ENCODE measurements at regions not wholly inside any gene's neighbourhood (a gene's known extent, or its start where the extent isn't known, plus 50 kb on each side); places are given as distances from the start of the nearest gene placed in this dataset.
A peak's percentile ranks its signal among the peaks of the same experiment; 100 is the strongest.

DNA sequence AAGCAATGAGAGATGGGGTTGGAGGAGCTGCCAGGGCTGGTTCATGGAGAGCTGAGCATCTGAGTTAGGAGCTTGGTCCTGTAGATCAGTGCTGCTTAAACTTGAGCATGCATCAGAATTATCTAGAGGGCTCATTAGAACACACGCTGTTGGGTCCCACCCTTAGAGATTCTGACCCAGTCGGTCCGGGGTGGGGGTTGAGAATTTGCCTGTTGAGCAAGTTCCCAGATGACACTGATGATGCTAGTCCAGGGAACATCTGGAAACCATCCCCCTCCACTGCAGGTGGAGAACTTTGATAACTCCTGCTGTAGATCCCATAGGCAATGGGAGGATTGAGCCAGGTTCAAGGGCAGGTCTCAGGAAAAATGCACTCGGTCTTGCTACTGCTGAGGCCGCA lies 158.0 kb upstream of the KLF4 start:
- no peak for DNase-seq

GRCh38 chr9:107647141-107647540 lies 157.6 kb upstream of the KLF4 start:
- no peak for DNase-seq

DNA sequence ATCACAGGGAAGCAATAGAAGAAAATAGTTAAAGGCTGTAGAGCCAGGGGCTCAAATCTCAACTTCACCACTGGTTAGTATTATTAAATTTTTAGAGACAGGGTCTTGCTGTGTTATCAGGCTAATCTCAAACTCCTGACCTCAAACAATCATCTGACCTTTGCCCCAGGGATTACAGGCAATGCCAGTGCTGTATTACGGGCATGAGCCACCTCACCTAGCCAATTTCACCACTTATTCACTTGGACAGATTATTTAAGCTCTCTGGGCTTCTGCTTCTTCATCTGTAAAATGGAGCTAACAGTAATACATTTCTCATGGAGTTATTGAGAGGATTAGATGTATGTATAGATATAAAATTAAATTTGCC lies 155.9 kb upstream of the KLF4 start:
- no peak for DNase-seq

GRCh38 chr9:107644733-107645463 lies 155.3 kb upstream of the KLF4 start:
- DNase-seq, result peak in 1 of 2 donors; percentile 40

- DNase-seq, result no peak
Observed at GRCh38 chr9:107639426-107639825, 149.9 kb upstream of the KLF4 start.

GRCh38 chr9:107638521-107639310 lies 149.1 kb upstream of the KLF4 start:
- peak in 1 of 2 donors; percentile 66 for DNase-seq

DNA sequence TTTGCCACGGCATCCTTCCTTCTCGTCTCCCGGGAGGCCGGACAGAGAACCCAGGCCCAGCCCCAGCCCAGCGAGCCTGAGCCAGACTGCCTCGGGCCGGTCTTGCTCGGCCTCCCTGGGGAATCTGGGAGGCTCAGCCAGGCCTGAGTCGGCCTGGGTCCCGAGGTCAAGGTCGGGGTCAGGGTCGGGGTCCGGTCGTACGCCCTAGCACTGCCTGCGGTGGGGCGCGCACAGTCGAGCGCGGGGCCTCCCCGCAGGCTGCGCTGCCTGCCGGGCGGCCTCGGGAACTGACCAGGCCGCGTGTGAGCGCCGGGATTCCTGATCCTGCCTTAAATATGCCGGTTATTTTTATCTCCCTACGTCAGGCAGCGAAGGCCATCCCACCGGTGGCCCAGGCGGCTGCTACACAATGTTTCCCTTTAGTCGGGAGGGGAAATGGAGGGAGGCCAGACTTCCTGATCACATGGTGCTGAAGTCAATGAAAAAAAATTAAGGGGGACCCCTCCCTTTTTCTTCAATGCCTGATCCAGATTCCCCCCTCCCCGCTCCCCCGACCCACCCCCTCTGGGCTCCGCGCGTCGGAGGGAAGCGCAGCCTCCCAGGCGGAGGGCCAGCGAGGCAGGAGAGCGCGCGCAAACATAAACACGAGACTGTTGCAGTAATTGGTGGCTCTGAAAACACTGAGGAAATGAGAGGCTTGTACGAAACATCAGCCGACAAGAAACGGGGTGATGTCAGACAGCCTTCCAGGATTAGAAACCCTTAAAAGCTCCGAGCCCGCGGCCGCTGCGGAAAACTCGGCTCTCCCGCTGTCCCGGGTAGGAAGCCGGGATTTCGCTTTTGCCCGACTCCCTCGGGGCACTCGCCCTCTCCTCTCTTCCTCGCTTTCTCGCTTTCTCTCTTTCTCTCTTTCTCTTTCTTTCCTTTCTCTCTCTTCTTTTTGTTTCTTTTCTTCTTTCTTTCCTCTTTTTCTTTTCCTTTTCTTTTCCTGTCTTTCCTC lies 148.2 kb upstream of the KLF4 start:
- DNase-seq, result peak; percentile 31 to 78

DNA sequence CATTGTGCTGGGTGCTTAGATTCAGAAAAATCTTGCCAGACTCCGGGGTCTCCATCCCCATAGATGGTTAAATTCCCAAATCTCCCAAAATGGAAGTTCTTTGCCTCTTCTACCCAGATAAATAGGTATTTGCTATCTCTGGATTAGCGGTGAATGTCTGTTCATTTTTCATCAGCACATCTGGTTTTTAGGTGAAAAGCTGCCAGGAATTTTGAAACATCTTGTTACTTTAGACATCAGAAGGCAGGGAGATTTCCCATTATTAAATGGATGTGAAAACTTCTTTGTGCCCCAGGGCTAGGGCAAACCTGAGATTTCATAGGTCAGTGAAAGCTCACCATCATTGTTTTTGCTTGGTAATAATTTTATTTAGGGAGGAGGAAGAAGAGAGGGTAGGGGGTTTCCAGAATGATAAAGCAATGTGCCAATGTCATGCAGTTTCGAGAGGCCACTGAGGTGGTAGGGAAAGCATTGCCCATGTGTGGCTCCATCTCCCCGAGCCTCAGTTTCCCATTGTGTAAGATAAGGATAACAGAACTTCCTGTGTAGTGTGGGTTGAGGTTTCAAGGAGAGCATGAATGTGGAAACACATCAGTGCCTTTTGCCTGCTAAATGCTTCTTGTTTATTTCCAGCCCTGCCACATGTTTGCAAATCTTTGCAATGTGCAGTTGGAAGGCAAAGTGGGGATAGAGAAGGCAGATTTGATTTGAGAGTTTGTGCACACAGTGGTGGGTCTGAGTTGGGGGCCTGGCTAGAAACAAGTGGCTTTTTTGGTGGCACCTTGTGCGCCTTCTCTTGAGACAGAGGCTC lies 147.2 kb upstream of the KLF4 start:
- peak in 1 of 2 donors; percentile 11 for DNase-seq

DNA sequence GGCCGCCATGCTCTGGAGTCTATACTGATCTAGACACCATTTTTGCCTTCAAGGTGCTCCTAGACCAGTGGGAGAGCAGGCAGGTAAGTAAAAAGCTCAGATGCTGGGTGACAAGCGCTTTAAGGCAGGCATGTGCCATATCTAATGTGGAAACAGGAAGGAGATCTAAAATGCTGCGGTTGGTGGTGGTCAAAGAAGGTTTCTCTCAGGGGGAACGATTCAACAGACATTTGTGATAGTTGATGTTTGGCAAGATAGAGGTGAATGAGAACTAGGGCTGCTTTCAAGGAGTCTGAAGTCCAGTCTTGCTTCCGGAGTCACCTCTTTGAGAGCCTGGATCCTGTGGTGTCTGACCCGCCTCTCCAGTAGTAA lies 146.2 kb upstream of the KLF4 start:
- DNase-seq, result no peak

DNA sequence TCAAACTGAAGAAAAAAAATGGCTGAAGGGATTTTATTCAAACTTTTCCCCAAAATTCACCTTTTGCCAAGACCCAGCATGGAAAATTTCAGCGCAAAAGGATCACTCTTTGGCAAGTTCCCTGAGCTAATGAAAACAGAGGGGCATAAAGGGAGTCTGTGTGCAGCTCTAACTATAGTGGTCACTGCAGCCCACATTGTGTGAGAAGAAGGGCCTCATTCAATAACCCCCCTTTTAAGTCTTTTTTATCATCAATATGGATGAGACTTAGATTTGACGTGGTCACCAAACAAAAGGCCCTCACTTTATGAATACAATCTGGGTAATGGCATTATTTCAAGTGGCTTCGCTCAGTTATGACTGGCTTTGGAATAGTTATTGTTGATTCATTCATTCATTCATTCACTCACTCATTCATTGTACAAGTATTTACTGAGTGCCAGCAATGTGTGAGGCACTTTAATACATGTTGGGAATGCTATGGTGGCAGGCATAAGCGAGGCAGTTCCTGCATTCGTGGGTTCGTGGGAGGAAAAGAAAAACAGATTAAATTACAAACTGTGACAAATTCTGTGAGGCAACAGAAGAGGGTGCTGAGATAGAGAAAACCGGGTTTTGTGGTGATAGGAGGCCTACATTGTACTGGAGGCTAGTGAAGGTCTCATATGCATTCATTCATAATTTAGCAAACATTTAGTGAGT lies 145.7 kb upstream of the KLF4 start:
- no peak for DNase-seq

GRCh38 chr9:107633406-107633805 lies 143.8 kb upstream of the KLF4 start:
- no peak for DNase-seq

- no peak for DNase-seq
Observed at GRCh38 chr9:107632661-107633060, 143.1 kb upstream of the KLF4 start.

- no peak for DNase-seq
Observed at GRCh38 chr9:107632216-107632615, 142.6 kb upstream of the KLF4 start.

- DNase-seq, result no peak
Observed at GRCh38 chr9:107631788-107632187, 142.2 kb upstream of the KLF4 start.

DNA sequence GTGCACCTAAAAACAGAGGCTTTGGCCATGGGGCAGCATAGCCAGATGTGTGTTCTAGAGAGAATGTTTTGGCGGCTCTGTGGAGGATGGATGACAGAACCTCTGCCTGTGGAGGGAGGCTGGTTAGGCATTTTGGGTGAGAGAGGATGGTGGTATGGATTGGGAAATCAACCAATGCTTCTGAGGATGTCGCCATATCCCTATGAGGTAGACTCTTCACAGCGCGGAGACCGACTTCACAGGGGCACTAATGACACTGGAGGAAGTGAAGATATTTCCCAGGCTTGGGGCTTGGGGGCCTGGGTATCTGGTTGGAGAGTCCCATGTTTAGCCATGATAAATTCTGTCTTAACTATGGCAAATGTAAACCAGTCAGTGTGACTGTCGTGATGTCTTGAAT lies 140.6 kb upstream of the KLF4 start:
- DNase-seq, result no peak

- DNase-seq, result no peak
Observed at GRCh38 chr9:107628444-107628843, 138.9 kb upstream of the KLF4 start.

GRCh38 chr9:107627781-107628180 lies 138.2 kb upstream of the KLF4 start:
- DNase-seq, result no peak

DNA sequence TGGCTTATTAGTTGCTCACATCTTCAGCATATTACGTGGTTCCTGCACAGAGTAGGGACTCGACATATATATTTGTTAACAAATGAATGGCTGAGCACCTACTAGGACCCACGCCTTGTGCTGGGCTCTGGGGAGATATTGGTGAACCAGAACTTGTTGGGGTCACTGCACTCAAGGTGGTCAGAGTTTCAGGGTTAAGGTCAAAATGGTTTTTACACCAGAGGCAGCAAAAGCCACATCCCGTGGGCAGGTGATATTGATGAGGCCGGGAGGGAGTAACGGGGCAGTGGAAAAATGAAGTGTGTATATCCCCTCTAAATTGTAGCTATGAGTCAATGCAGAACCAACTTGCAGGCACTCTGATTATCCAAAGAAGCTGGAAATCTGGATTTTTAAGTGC lies 136.5 kb upstream of the KLF4 start:
- no peak for DNase-seq

DNA sequence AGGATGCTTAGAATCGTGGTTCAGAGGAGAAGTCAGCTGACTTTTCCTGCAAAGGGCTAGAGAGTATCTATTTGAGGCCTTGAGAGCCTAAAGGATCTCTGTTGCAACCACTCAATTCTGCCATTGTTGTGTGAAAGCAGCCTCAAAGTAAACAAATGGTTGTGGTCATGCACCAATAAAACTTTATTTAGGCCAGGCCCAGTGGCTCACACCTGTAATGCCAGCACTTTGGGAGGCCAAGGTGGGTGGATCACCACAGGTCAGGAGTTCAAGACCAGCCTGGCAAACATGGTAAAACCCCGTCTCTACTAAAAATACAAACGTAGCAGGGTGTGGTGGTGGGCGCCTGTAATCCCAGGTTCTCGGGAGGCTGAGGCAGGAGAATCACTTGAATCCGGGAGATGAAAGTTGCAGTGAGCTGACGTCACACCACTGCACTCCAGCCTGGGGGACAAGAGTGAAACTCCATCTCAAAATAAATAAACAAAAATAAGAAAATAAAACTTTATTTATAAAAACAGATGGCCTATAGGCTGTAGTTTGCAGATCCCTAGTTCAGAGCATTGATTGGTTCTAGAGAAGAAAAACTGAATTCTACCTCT lies 135.9 kb upstream of the KLF4 start:
- no peak for DNase-seq

DNA sequence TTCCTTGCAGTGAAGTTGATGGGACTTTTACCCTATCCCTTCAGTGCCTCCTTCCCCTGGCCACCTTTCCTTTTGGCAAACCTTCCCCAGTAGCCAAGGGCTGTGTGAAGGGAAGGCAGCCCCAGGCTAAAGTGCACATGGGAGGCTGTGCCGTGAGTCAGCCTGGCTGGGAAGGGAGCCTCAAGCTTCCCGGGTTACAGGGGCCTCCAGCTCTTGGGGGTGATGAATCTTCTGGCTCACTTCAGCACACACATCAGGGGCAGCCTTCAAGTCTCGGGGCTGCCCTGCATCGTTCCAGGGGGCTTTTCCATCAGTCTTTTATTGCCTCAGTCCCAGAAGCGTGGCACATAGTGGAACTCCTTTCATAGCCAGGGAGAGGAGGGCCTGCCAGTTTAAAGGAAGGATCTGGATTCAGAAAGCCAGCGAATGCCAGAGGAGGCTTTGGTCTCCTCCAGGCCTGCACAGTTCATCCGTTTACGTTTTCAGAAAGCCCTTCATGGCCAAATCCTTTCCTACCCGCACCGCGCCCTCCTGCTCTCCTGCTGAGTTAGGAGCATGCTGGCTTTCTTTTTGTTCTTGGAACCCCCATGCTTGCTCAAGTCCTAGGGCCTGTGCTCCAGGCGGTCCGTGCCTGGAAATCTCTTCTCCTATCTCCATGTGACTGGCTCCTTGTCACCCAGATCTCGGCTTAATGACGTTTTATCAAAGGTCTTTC lies 134.8 kb upstream of the KLF4 start:
- DNase-seq, result no peak

DNA sequence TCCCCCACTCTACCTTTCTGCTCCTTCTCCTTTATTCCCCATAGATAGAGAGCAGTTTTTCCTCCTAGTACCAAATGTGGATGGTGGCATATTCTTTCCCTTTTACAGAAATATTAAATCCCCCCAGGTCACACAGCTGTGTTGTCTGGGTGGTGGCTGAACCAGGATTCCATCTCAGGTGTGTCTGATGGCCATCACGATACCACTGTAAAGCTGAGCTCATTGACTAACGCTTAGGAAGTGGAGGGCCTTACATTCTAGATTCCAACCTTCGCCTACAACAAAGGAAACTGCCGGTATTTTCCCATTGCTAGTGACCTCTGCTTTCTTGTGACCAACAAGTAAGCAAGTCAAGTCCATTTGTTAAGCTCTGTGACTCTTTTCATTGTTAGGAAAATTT lies 131.9 kb upstream of the KLF4 start:
- no peak for DNase-seq

Data from CD4-positive, alpha-beta T cell treated with Interleukin-1 beta for 1 hour (primary cell).